Inflammatory macrophage treated with lipopolysaccharide for 1 hour (primary cell): ENCODE measurements at regions not wholly inside any gene's neighbourhood (a gene's known extent, or its start where the extent isn't known, plus 50 kb on each side); places are given as distances from the start of the nearest gene placed in this dataset.
"Not testable (repeated sequence)": the region's sequence is repeated elsewhere in the genome, so short reads cannot be mapped to it uniquely, and the experiment has no call there.

Experiments used
- DNase-seq, 2 donors: peaks; one replicate each; pipeline ENCODE4 v3.0.0-alpha.2; 2020 to 2022

DNA sequence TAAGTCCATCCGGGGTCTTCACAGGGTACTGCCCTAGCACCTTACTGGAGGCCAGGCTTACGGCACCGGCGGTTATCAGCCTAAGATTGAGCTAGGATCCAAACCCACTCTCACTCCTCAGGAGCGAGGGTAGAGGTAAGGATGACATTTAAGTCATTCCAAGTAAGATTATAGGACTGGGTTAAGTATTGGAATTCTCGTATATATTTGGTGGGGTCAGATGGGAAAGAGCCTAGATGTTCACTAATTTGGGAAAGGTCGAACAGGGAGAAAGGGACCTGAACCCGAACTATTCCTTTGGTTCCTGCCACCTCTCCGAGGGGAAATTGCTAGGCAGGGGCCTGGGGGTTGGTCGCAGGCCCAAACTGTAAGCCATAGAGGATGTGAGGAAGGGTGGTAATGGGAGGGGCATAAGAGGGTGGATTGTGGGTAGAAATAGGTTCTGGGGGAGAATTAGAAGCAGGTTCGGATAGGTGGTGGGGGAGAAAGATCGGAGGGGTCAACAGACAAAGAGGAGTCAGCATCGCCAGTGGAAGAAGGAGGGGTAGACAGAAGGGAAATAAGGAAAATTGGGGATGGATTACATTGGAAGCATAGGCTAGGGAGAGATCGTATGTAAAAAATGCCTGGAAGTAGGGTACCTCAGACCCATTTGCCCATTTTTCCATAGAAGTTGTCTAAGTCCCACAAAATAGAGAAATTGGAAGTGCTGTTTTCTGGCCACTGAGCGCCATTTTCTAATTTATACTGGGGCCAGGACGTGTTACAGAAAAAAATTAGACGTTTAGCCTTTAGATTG, 747.1 kb upstream of the ADGRB3 start:
- DNase-seq = no peak

DNA sequence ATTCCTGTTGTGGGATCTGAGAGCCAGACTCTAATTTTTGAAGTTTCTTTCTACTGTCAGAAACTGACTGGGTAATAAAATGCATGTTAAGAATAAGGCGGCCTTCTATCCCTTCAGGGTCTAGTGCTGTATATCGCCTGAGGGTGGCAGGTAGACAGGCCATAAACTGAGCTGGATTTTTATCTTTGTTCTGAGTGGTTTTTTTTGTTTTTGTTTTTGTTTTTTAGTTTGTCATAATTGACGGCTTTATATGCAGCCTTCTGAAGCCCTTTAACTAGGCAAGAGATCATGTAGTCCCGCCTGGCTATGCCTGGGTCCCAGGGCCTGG, 747.7 kb upstream of the ADGRB3 start:
- no peak for DNase-seq

- DNase-seq = no peak
These were observed 748.2 kb upstream of the ADGRB3 start for GRCh38 chr6:67886840-67887292.

DNA sequence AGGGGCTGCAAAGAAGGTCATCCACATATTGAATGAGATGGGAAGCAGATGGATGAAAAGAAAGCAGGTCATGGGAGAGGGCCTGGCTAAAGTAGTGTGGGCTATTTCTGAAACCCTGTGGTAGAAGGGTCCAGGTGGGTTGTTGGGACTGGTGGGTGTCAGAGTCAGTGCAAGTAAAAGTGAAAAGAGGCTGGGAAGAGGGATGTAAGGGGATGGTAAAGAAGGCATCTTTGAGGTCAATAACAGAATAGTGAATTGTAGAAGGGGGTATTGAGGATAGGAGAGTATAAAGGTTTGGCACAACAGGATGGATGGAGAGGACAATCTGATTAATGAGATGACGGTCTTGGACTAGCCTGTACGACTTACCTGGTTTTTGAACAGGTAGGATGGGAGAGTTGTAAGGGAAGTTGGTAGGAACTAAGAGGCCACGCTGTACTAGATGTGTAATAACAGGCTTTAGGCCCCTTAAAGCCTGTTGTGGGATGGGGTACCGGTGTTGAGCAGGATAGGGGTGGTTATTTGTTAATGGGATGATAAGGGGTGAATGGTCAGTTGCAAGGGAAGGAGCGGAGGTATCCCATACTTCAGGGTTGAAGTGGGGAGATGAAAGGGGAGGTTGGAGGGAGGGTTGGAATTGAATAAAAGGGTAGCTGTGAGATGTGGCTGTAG, 748.9 kb upstream of the ADGRB3 start:
- no peak for DNase-seq

- DNase-seq = no peak
These were observed 749.7 kb upstream of the ADGRB3 start for GRCh38 chr6:67885081-67886033.

GRCh38 chr6:67884442-67884841, 750.6 kb upstream of the ADGRB3 start:
- no peak for DNase-seq

GRCh38 chr6:67883500-67884366, 751.3 kb upstream of the ADGRB3 start:
- no peak for DNase-seq

- no peak for DNase-seq
These were observed 752.4 kb upstream of the ADGRB3 start for GRCh38 chr6:67882436-67883311.

DNA sequence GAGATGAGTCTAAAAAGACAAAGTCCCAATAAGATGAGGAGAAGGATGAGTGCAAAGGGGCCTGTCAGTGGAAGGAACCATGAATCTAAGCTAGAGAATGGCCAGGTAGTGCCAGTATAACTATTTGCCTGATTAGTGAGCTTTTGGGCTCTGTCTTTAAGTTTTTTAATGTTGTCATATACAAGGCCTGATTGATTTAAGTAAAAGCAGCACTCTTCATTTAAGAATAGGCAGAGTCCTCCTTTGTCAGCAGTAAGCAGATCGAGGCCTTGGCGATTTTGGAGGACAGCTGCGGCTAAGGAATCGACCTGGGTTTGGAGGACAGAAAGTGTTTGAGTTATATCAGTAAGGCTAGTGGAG, 753.4 kb upstream of the ADGRB3 start:
- no peak for DNase-seq

DNA sequence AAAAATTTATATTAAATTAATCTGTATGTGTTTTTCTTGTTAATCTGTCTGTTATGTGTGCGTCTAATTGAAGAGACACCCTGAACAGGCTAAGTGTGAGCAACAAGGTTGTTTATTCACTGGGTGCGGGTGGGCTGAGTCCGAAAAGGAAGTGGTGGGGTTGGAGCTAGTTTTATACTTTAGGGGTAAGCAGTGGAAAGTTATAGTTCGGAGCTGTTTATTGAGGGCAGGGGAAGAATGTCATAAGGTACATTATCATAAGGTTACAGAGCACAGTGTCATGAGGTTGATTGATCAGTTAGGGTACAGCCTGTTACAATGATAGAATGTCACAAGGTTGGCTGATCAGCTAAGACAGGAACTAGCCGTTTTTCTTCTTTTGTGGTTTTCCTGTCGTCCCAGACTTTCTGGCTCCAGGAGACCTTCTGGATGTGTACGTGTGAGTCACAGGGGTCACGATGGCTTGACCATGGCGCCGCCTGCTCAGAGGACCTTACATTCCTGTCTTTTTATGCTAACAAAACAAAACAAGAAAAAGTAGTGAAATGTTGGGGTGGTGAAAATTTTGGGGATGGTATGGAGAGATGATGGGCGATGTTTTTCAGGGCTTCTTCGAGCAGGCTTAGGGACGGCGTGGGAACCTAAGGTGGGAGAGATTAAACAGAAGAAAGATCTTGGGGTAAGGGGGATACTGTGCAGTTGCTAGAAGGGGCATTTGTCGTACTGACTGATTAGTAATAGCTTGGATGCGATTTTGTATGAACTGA, 754.0 kb upstream of the ADGRB3 start:
- DNase-seq = no peak

DNA sequence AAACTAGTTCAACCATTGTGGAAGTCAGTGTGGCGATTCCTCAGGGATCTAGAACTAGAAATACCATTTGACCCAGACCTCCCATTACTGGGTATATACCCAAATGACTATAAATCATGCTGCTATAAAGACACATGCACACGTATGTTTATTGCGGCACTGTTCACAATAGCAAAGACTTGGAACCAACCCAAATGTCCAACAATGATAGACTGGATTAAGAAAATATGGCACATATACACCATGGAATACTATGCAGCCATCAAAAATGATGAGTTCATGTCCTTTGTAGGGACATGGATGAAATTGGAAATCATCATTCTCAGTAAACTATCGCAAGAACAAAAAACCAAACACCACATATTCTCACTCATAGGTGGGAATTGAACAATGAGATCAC, 754.7 kb upstream of the ADGRB3 start:
- DNase-seq = not testable (repeated sequence)

- DNase-seq = not testable (repeated sequence)
These were observed 755.2 kb upstream of the ADGRB3 start for GRCh38 chr6:67879928-67880327.

DNA sequence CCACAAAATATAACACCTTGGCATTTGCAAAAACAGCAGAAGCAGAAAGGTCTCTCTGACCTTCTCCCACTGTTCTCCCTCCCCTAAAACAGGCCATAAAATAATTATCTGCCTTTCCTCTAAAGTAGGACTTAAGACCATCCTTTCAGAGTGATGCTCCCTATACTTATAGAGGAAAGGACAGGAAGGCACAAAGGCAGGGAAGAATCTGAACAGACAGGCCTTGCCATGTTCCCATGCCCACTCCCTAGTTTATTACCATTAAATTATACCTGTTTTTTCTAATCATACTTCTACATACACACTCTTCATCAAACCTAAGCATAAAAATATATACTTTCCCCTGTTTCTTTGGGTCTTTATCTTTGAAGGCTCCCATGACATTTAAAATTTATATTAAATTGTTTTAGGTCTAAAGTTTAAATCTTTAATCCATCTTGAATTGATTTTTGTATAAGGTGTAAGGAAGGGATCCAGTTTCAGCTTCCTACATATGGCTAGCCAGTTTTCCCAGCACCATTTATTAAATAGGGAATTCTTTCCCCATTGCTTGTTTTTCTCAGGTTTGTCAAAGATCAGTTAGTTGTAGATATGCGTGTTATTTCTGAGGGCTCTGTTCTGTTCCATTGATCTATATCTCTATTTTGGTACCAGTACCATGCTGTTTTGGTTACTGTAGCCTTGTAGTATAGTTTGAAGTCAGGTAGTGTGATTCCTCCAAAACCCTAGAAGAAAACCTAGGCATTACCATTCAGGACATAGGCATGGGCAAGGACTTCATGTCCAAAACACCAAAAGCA, 755.8 kb upstream of the ADGRB3 start:
- not testable (repeated sequence) for DNase-seq

GRCh38 chr6:67878216-67878615, 756.9 kb upstream of the ADGRB3 start:
- not testable (repeated sequence) for DNase-seq

DNA sequence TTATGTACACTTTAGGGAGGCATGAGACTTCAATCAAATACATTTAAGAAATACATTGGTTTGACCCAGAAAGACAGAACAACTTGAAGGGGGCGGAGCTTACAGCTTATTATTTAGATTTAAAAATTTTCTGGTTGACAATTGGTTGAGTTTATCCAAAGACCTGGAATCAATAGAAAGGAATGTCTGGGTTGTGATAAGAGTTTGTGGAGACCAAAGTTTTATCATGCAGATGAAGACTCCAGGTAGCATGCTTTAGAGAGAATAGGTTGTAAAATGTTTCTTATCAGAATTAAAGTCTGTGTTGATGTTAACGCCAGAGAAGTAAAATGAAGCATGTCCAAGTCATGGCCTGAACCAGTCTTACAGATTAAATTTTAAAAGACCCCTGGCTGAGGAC, 757.8 kb upstream of the ADGRB3 start:
- DNase-seq = no peak

- DNase-seq = no peak
These were observed 759.2 kb upstream of the ADGRB3 start for GRCh38 chr6:67875877-67876383.

- no peak for DNase-seq
These were observed 764.8 kb upstream of the ADGRB3 start for GRCh38 chr6:67870321-67870720.

GRCh38 chr6:67863346-67863745, 771.7 kb upstream of the ADGRB3 start:
- no peak for DNase-seq

DNA sequence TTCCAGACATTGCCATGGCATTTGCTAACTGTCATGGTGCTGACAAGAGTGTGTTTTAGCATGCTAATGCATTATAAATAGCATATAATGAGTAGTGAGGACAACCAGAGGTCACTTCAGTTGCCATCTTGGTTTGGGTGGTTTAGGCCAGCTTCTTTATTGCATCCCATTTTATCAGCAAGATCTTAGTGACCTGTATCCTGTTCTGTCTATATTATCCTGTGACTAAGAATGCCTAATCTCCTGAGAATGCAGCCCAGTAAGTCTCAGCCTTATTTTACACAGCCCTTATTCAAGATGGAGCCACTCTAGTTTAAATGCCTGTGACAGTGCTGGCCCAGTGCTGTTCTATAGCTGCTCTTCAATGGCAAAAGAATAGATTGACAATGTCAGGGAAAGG, 781.0 kb upstream of the ADGRB3 start:
- DNase-seq = no peak

DNA sequence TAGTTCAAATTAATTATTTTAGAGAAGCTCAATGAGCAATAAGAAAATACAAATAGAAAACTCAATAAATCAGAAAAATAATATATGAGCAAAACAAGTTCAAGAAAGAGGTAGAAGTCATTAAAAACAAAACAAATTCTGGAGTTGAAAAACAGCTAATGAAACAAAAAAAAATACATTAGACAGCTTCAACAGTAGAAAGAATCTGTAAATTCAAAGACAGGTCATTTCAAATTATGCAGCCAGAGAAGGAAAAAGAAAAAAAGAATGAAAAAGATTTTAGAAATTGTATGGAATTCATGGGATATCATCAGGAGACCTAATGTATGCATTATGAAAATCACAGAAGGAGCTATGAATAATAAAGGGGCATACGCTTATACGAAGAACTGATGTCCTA, 795.3 kb upstream of the ADGRB3 start:
- no peak for DNase-seq
